ENCODE measurements at regions not wholly inside any gene's neighbourhood (a gene's known extent, or its start where the extent isn't known, plus 50 kb on each side); places are given as distances from the start of the nearest gene placed in this dataset.

DNA sequence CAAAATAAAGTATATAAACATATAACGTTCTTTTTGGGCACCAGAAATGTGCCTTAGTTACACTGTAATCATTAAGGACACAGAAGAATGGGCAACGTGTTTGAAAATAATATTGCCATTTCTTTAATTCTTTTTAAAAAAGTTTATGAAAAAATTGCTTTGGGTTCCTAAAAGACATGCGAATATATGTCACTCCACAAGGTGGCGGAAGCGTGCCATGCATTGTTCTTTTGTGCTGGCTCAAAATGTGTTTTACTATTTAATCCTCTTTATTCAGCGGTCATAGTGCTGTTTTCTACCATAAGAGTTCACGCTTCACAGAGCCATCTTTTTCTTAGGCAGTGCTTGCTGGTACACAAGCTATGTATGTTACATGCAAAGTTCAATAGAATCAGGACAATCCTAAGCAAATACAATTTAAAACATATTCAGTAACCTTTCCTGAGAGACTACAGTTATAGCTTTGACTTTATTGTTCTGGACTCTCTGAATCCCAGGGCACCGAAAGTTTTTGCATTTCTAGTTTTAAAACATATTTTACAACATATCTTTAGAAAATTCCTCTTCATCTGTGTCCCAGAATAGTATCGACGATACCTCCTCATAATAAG lies 147.8 kb upstream of the ERBB4 start:
- intact Hi-C loops (cut with micrococcal nuclease) = loop anchor here (2.0 to 5.0 kb wide), 2 partner anchors 466 to 561 kb away; no protein-coding TSS in a partner anchor
- H3K27me3 ChIP-seq (ENCODE audit: control insufficient read depth in 2 of 2, insufficient read depth in 2 of 2, low read length in 2 of 2) = no peaks in the 10 kb centered on the region
- no peak overlapping the region for H3K27ac ChIP-seq (ENCODE audit: extremely low read depth, low read depth, low read length)
- POLR2A ChIA-PET = no interaction called here
- H3K36me3 ChIP-seq (ENCODE audit: control insufficient read depth, insufficient read depth, low read length) = no peaks in the 10 kb centered on the region
- in situ Hi-C loops (cut with MboI) = no loop called here
- TF ChIP-seq, protein P1, sequence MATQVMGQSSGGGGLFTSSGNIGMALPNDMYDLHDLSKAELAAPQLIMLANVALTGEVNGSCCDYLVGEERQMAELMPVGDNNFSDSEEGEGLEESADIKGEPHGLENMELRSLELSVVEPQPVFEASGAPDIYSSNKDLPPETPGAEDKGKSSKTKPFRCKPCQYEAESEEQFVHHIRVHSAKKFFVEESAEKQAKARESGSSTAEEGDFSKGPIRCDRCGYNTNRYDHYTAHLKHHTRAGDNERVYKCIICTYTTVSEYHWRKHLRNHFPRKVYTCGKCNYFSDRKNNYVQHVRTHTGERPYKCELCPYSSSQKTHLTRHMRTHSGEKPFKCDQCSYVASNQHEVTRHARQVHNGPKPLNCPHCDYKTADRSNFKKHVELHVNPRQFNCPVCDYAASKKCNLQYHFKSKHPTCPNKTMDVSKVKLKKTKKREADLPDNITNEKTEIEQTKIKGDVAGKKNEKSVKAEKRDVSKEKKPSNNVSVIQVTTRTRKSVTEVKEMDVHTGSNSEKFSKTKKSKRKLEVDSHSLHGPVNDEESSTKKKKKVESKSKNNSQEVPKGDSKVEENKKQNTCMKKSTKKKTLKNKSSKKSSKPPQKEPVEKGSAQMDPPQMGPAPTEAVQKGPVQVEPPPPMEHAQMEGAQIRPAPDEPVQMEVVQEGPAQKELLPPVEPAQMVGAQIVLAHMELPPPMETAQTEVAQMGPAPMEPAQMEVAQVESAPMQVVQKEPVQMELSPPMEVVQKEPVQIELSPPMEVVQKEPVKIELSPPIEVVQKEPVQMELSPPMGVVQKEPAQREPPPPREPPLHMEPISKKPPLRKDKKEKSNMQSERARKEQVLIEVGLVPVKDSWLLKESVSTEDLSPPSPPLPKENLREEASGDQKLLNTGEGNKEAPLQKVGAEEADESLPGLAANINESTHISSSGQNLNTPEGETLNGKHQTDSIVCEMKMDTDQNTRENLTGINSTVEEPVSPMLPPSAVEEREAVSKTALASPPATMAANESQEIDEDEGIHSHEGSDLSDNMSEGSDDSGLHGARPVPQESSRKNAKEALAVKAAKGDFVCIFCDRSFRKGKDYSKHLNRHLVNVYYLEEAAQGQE (IDR thresholded peaks at IDR 0.05; ENCODE audit: borderline replicate concordance) = peak; percentile 35; the same call in 1 of the 2 replicates
- TF ChIP-seq, protein P1 (CRISPR knock-in tag; IDR thresholded peaks at IDR 0.05; ENCODE audit: low read depth) = no peak
- TF ChIP-seq SMC3 (conservative IDR thresholded peaks at IDR 0.05; ENCODE audit: insufficient read depth, low read depth, low read length) (0 out of 2 replicates have a peak, but pooled peaks have one; percentile 18), ZBTB7A (IDR thresholded peaks at IDR 0.05; ENCODE audit: borderline replicate concordance, control insufficient read depth, low read depth, low read length) (no peak), SETDB1 (IDR thresholded peaks at IDR 0.05; ENCODE audit: low read length) (no peak), RAD21 (CRISPR knock-in tag; conservative IDR thresholded peaks at IDR 0.05 in 1 of 2, IDR thresholded peaks at IDR 0.05 in 1 of 2) (peak; percentile 62 to 64)
- TF ChIP-seq, protein P2, sequence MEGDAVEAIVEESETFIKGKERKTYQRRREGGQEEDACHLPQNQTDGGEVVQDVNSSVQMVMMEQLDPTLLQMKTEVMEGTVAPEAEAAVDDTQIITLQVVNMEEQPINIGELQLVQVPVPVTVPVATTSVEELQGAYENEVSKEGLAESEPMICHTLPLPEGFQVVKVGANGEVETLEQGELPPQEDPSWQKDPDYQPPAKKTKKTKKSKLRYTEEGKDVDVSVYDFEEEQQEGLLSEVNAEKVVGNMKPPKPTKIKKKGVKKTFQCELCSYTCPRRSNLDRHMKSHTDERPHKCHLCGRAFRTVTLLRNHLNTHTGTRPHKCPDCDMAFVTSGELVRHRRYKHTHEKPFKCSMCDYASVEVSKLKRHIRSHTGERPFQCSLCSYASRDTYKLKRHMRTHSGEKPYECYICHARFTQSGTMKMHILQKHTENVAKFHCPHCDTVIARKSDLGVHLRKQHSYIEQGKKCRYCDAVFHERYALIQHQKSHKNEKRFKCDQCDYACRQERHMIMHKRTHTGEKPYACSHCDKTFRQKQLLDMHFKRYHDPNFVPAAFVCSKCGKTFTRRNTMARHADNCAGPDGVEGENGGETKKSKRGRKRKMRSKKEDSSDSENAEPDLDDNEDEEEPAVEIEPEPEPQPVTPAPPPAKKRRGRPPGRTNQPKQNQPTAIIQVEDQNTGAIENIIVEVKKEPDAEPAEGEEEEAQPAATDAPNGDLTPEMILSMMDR (IDR thresholded peaks at IDR 0.05 in 2 of 3, conservative IDR thresholded peaks at IDR 0.05 in 1 of 3; ENCODE audit: insufficient read depth in 2 of 3, low read depth in 1 of 3, low read length in 3 of 3) = peak; percentile 26 to 70 (median 50); a peak in 5 of 6 replicates
- H3K9ac ChIP-seq (ENCODE audit: insufficient read depth in 1 of 2, low read depth in 2 of 2, low read length in 2 of 2) = no peak overlapping the region
- no peaks in the 10 kb centered on the region for H3K4me1 ChIP-seq (replicated peaks in 1 of 2; ENCODE audit: control insufficient read depth in 2 of 2, insufficient read depth in 2 of 2, low read length in 2 of 2)
- peak; percentile 6 to 45 (median 17) for DNase-seq (ENCODE audit: extremely low read depth in 1 of 4, low spot score in 3 of 4)
- H3K79me2 ChIP-seq (ENCODE audit: control insufficient read depth, insufficient read depth, low read length) = no peaks in the 10 kb centered on the region
- no TSS peak for BruUV-seq (replicated peaks)
- H3K4me2 ChIP-seq (ENCODE audit: insufficient read depth, low read length) = no peak overlapping the region
- H3K4me3 ChIP-seq = no peak overlapping the region
- no peaks in the 10 kb centered on the region for H4K20me1 ChIP-seq (replicated peaks; ENCODE audit: control insufficient read depth, insufficient read depth, low read length)
- FAIRE-seq = peak; percentile 15
- no peaks in the 10 kb centered on the region for H3K9me3 ChIP-seq (replicated peaks; ENCODE audit: control insufficient read depth, insufficient read depth, low read depth, low read length)
- H2AFZ ChIP-seq (ENCODE audit: low read depth, low read length) = no peak overlapping the region
- 2% methylated on average over 10 of the region's 10 CpGs for WGBS (ENCODE audit: insufficient coverage, low coverage, missing lambda C conversion rate)
- no peaks in the 10 kb centered on the region for H3K9me1 ChIP-seq (ENCODE audit: control insufficient read depth, insufficient read depth, low read length)
- CTCF ChIA-PET (ENCODE audit: low intra/inter-chr PET ratio) = interaction anchor here (0.6 kb wide), 2 partner anchors 50 to 561 kb away, joined by 3 read pairs; no protein-coding TSS in a partner anchor
- no peak for ATAC-seq

Data from K562 (cell line).